HFFc6 (cell line): ENCODE measurements at regions not wholly inside any gene's neighbourhood (a gene's known extent, or its start where the extent isn't known, plus 50 kb on each side); places are given as distances from the start of the nearest gene placed in this dataset.

Source experiments
- DNase-seq: peaks from one replicate; pipeline ENCODE4 v3.0.0-alpha.2; 2018
- H3K27ac Mint-ChIP-seq: 2 replicates; pipeline ENCODE4 v1.8.0; 2020; ENCODE audit warnings: mild to moderate bottlenecking, mixed read lengths
- H3K27me3 Mint-ChIP-seq: 2 replicates; pipeline ENCODE4 v1.8.0; 2021; ENCODE audit warnings: mild to moderate bottlenecking, moderate library complexity, mixed read lengths; ENCODE audit not compliant: insufficient read depth
- H3K36me3 Mint-ChIP-seq: 2 replicates; pipeline ENCODE4 v1.8.0; 2021; ENCODE audit warnings: low read depth, mixed read lengths
- H3K4me1 Mint-ChIP-seq: 2 replicates; pipeline ENCODE4 v1.8.0; 2020; ENCODE audit warnings: low read depth, mixed read lengths
- H3K4me3 Mint-ChIP-seq: 2 replicates; pipeline ENCODE4 v1.8.0; 2020; ENCODE audit warnings: mild to moderate bottlenecking, moderate library complexity, mixed read lengths
- H3K9me3 Mint-ChIP-seq: 2 replicates; pipeline ENCODE4 v1.8.0; 2020; ENCODE audit warnings: mild to moderate bottlenecking, mixed read lengths
- CTCF ChIP-seq: fragments of 200-600 bp; sonication (generic); IDR thresholded peaks from 2 replicates; pipeline ENCODE4 v1.5.0; 2021; ENCODE audit warnings: antibody characterized with exemption, mild to moderate bottlenecking

GRCh38 chr22:27163162-27164137 lies 506.1 kb downstream of the MIAT start:
- Mint-ChIP-seq H3K27me3 (peaks cover 39% of the 10 kb centered on the region), H3K36me3 (no peaks in the 10 kb centered on the region)
- no peak for TF ChIP-seq CTCF

DNA sequence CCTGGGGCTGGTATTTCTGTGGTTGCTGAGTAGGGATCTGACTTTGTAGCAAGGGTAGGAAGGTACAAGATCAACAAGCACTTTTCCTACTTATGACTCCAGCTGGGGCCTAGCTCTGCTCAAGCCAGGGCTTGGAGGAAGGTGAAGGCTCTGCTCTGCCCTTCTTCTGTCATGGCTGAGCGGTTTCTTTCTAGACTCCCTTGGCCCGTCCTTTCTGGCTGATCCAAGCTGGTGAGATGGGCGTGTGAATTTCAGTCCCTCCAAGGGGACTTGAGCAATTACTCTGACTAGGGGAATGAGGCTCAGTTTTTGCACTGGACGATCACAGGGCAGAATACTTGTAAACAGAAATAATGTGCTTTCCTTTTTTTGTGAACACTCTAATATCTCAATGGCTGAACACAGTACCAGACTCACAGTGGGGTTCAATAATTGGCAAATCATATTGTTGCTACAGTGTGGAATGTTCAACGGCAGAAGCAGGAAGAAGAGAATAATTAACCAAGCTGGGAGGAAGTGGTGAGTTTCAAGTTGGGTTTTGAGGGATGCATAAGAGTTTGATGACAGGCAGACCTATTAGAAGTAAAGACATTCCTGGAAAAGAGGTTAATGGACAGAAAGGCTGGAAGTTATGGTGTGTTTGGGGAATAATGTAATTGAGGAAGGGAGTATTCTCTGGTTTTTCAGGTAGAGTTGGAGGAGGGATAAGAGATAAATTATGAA lies 507.6 kb downstream of the MIAT start:
- no peak for TF ChIP-seq CTCF
- Mint-ChIP-seq H3K9me3 (no peaks in the 10 kb centered on the region), H3K4me1 (no peaks in the 10 kb centered on the region), H3K27ac (no peak overlapping the region), H3K27me3 (peaks cover 32% of the 10 kb centered on the region), H3K4me3 (no peak overlapping the region), H3K36me3 (no peaks in the 10 kb centered on the region)
- DNase-seq: no peak

More at GRCh38 chr22:27163162-27164137, 506.1 kb downstream of the MIAT start:
- Mint-ChIP-seq H3K4me3 (no peak overlapping the region), H3K9me3 (no peaks in the 10 kb centered on the region), H3K4me1 (no peaks in the 10 kb centered on the region), H3K27ac (no peak overlapping the region)
- DNase-seq: no peak

GRCh38 chr22:27168681-27169080 lies 511.3 kb downstream of the MIAT start:
- H3K4me3 Mint-ChIP-seq: no peak overlapping the region
- H3K27me3 Mint-ChIP-seq: peaks cover 9% of the 10 kb centered on the region; the same call in 1 of the 2 replicates
- H3K4me1 Mint-ChIP-seq: no peaks in the 10 kb centered on the region
- DNase-seq: no peak
- no peak overlapping the region for H3K27ac Mint-ChIP-seq
- no peaks in the 10 kb centered on the region for H3K9me3 Mint-ChIP-seq
- H3K36me3 Mint-ChIP-seq: no peaks in the 10 kb centered on the region
- TF ChIP-seq CTCF: no peak

- H3K4me3 Mint-ChIP-seq: no peak overlapping the region
Observed at GRCh38 chr22:27170491-27170890, 513.1 kb downstream of the MIAT start.

DNA sequence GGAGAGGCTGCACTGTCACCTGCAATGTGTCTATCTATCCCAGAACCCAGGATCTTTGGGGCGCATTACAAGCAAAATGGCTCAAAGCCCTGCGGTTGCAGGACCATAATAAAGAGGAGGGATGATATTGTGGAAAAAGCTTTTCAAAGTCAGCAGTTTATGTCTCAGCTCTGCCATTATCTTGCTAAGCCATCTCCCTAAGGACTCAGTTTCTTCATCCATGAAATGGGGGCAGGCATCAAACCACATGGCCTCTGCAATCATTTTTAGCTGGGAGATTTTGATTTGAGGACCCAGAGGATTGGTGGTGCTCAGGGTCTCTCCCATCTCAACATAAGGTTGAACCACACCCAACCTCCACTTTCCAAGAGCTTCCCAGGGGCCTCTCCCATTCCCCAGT lies 513.8 kb downstream of the MIAT start:
- no peak overlapping the region for H3K4me3 Mint-ChIP-seq
- H3K4me1 Mint-ChIP-seq: no peaks in the 10 kb centered on the region
- no peaks in the 10 kb centered on the region for H3K36me3 Mint-ChIP-seq
- DNase-seq: no peak
- no peak overlapping the region for H3K27ac Mint-ChIP-seq
- H3K9me3 Mint-ChIP-seq: no peaks in the 10 kb centered on the region
- TF ChIP-seq CTCF: no peak
- H3K27me3 Mint-ChIP-seq: peaks cover 18% of the 10 kb centered on the region

More at GRCh38 chr22:27170491-27170890, 513.1 kb downstream of the MIAT start:
- Mint-ChIP-seq H3K4me1 (no peaks in the 10 kb centered on the region), H3K27ac (no peak overlapping the region), H3K27me3 (peaks cover 14% of the 10 kb centered on the region), H3K9me3 (no peaks in the 10 kb centered on the region), H3K36me3 (no peaks in the 10 kb centered on the region)
- DNase-seq: peak; percentile 60
- TF ChIP-seq CTCF: no peak
